K562 (cell line): ENCODE measurements at regions not wholly inside any gene's neighbourhood (a gene's known extent, or its start where the extent isn't known, plus 50 kb on each side); places are given as distances from the start of the nearest gene placed in this dataset.

Experiments used
- ATAC-seq: fragments of 200-7000 bp; cut with Tn5 transposase; 3 replicates; pipeline ENCODE4 v1.9.1; 2020; ENCODE audit warnings: moderate library complexity
- BruUV-seq: library from RNA; stranded (reverse); fragments of 400-500 nt; replicated peaks from 2 replicates; lab custom pipeline; 2021; lab: Mats Ljungman, UMichigan
- CTCF ChIA-PET: fragments of 300-600 bp; formaldehyde crosslinking; extraction: SDS; loops from one replicate; lab custom pipeline; 2021; ENCODE audit warnings: low intra/inter-chr PET ratio; lab: Yijun Ruan, JAX
- POLR2A ChIA-PET: fragments of 300-600, 350-650 bp; sonication (Branson Sonifier 250); formaldehyde crosslinking; extraction: SDS; loops from one replicate; lab custom pipeline; 2021; ENCODE audit warnings: antibody characterized with exemption, inconsistent platforms; lab: Yijun Ruan, JAX
- DNase-seq, 4 experiments: peaks; one replicate each; pipeline versions ENCODE4 v3.0.0 to v3.0.0-alpha.2; 2011 to 2018; ENCODE audit warnings: low spot score in 3 of 4, mixed read lengths in 3 of 4; ENCODE audit errors: extremely low read depth in 1 of 4
- FAIRE-seq: peaks from 2 replicates; lab custom pipeline; 2011; peaks lifted over from hg19 to GRCh38; lab: Jason Lieb, UNC
- H2AFZ ChIP-seq: 2 replicates; pipeline ENCODE4 v1.6.0; 2011; ENCODE audit warnings: low read depth, low read length, control low read depth, inconsistent platforms
- H3K27ac ChIP-seq: fragments of 200-600 bp; 3 replicates; pipeline ENCODE4 v1.8.0; 2011; ENCODE audit warnings: low read depth, mild to moderate bottlenecking, control low read depth, inconsistent platforms, low read length, moderate library complexity, mixed read lengths; ENCODE audit errors: extremely low read depth
- H3K27me3 ChIP-seq, 2 experiments: fragments of 300-600 bp in 1 of 2; 2 replicates in 1 of 2; 3 replicates in 1 of 2; pipeline versions ENCODE4 v1.6.0 to v1.8.0; 2011; ENCODE audit warnings: inconsistent platforms in 2 of 2, low read length in 2 of 2, mild to moderate bottlenecking in 1 of 2, mixed read lengths in 1 of 2, moderate library complexity in 1 of 2; ENCODE audit not compliant: control insufficient read depth in 2 of 2, insufficient read depth in 2 of 2
- H3K36me3 ChIP-seq: fragments of 300-600 bp; 3 replicates; pipeline ENCODE4 v1.8.0; 2011; ENCODE audit warnings: mild to moderate bottlenecking, low read length, inconsistent platforms; ENCODE audit not compliant: control insufficient read depth, insufficient read depth
- H3K4me1 ChIP-seq, 2 experiments: fragments of 200-600 bp in 1 of 2; replicated peaks in 1 of 2; 2 replicates in 1 of 2; 3 replicates in 1 of 2; pipeline versions ENCODE4 v1.5.1 to v1.8.0; 2011; ENCODE audit warnings: inconsistent platforms in 2 of 2, low read length in 2 of 2, mild to moderate bottlenecking in 1 of 2, mixed read lengths in 1 of 2, moderate library complexity in 1 of 2; ENCODE audit not compliant: control insufficient read depth in 2 of 2, insufficient read depth in 2 of 2
- H3K4me2 ChIP-seq: 2 replicates; pipeline ENCODE4 v1.6.1; 2011; ENCODE audit warnings: low read length, control low read depth, inconsistent platforms, mixed read lengths; ENCODE audit not compliant: insufficient read depth
- H3K4me3 ChIP-seq: fragments of 200-600 bp; sonication (generic), shearing (Covaris generic); 2 replicates; pipeline ENCODE4 v1.5.1; 2016; ENCODE audit warnings: control low read depth, inconsistent platforms
- H3K79me2 ChIP-seq: fragments of 200-600 bp; 3 replicates; pipeline ENCODE4 v1.8.0; 2011; ENCODE audit warnings: low read length, inconsistent platforms; ENCODE audit not compliant: control insufficient read depth, insufficient read depth
- H3K9ac ChIP-seq, 2 experiments: 2 replicates each; pipeline versions ENCODE4 v1.6.0 to v1.6.1; 2011; ENCODE audit warnings: low read depth in 2 of 2, low read length in 2 of 2, control low read depth in 1 of 2, inconsistent platforms in 1 of 2, mild to moderate bottlenecking in 1 of 2, mixed read lengths in 1 of 2; ENCODE audit not compliant: insufficient read depth in 1 of 2
- H3K9me1 ChIP-seq: one replicate; pipeline ENCODE4 v1.6.0; 2011; ENCODE audit warnings: inconsistent platforms, mild to moderate bottlenecking, low read length, moderate library complexity; ENCODE audit not compliant: control insufficient read depth, insufficient read depth
- H3K9me3 ChIP-seq: replicated peaks from 2 replicates; pipeline ENCODE4 v1.5.1; 2011; ENCODE audit warnings: low read depth, low read length, inconsistent platforms; ENCODE audit not compliant: control insufficient read depth, insufficient read depth
- H4K20me1 ChIP-seq: replicated peaks from 2 replicates; pipeline ENCODE4 v1.6.1; 2011; ENCODE audit warnings: low read length, inconsistent platforms, mixed read lengths; ENCODE audit not compliant: control insufficient read depth, insufficient read depth
- CHD4 ChIP-seq: fragments of 200-600 bp; sonication (generic); IDR thresholded peaks from 3 replicates; pipeline ENCODE4 v1.6.1; 2012; ENCODE audit warnings: low read depth, mild to moderate bottlenecking, mixed read lengths, low read length, inconsistent platforms; ENCODE audit not compliant: insufficient read depth, insufficient replicate concordance, poor library complexity, severe bottlenecking
- DACH1 ChIP-seq: fragments of 450-650 bp; IDR thresholded peaks from 2 replicates; pipeline ENCODE4 v1.6.1; 2018; ENCODE audit not compliant: partially characterized antibody
- HOXB6 ChIP-seq: fragments of 250-450 bp; sonication (Bioruptor Pico); IDR thresholded peaks from 2 replicates; pipeline ENCODE4 v1.5.1; 2022; ENCODE audit warnings: mild to moderate bottlenecking, borderline replicate concordance
- RFX7 ChIP-seq: fragments of 250-450 bp; sonication (Bioruptor Pico); IDR thresholded peaks from 2 replicates; pipeline ENCODE4 v1.5.1; 2021; ENCODE audit warnings: mild to moderate bottlenecking
- YY1 ChIP-seq, 3 experiments: IDR thresholded peaks; 2 replicates each; pipeline ENCODE4 v1.6.1; 2011; ENCODE audit warnings: low read length in 2 of 3, mild to moderate bottlenecking in 2 of 3, moderate library complexity in 2 of 3, borderline replicate concordance in 1 of 3, control low read depth in 1 of 3, low read depth in 1 of 3; ENCODE audit not compliant: insufficient read depth in 3 of 3, insufficient replicate concordance in 2 of 3, control insufficient read depth in 1 of 3, insufficient read length in 1 of 3; ENCODE audit errors: extremely low read depth in 1 of 3
- WGBS: fragments of 100-300 bp; shearing (Covaris generic); methylation state at CpG from one replicate; pipeline ENCODE4 v1.1.6; 2016; ENCODE audit warnings: low coverage, mixed read lengths; ENCODE audit not compliant: insufficient coverage; ENCODE audit errors: missing lambda C conversion rate; 5-methylcytosine and 5-hydroxymethylcytosine counted together
- in situ Hi-C: fragments of 300-500 bp; cut with MboI; formaldehyde crosslinking; loops from 4 replicates; pipeline ENCODE4 v1.15.0; 2018; ENCODE audit warnings: inconsistent platforms, mixed read lengths
- intact Hi-C: fragments of 100-400 bp; cut with micrococcal nuclease; formaldehyde crosslinking; loops from 2 replicates; pipeline ENCODE4 v1.14.2; 2022
- TF ChIP-seq, protein P1 (sequence below), 2 experiments: fragments of 450-650 bp; formaldehyde crosslinking in 1 of 2; IDR thresholded peaks; 2 replicates each; pipeline versions ENCODE4 v1.4.0 to v1.6.1; 2014 to 2020; ENCODE audit warnings: mild to moderate bottlenecking in 2 of 2, borderline replicate concordance in 1 of 2, low read depth in 1 of 2

DNA sequence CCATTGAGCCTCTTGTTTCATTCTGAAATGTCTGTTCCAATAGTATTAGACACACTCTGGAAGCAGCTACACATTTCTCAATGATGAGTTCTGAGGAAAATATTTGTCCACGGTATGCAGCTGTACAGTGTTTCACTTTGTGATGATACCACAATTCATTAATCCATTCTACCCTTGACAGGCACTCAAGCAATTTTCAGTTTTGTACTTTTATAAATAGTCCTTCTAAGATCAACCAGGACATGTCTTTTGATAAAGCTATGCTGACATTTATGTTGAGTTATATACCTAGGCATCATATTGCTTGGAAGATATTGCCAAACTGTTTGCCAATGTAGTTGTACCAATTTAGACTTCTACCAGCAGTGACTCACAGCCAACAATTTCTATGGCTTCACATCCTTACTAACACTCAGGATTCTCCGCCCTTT is 165.1 kb upstream of the COL8A1 start:
- Histone ChIP-seq H3K9me3 (no peaks in the 10 kb centered on the region), H3K79me2 (no peaks in the 10 kb centered on the region), H3K9me1 (no peaks in the 10 kb centered on the region), H2AFZ (no peak overlapping the region), H3K4me3 (no peak overlapping the region), H3K36me3 (no peaks in the 10 kb centered on the region), H3K4me1 (no peaks in the 10 kb centered on the region), H3K4me2 (no peak overlapping the region), H3K27ac (no peak overlapping the region), H3K27me3 (no peaks in the 10 kb centered on the region), H3K9ac (no peak overlapping the region), H4K20me1 (no peaks in the 10 kb centered on the region)
- intact Hi-C loops = no loop called here
- TF ChIP-seq DACH1 (no peak), RFX7 (CRISPR knock-in tag) (no peak), HOXB6 (CRISPR knock-in tag) (no peak), YY1 (IDR thresholded peaks at IDR 0.05; ENCODE audit: borderline replicate concordance in 1 of 3, control insufficient read depth in 1 of 3, extremely low read depth in 1 of 3, insufficient read depth in 3 of 3, insufficient read length in 1 of 3, insufficient replicate concordance in 2 of 3, low read depth in 1 of 3, low read length in 2 of 3) (no peak), CHD4 (no peak)
- TF ChIP-seq, protein P1, sequence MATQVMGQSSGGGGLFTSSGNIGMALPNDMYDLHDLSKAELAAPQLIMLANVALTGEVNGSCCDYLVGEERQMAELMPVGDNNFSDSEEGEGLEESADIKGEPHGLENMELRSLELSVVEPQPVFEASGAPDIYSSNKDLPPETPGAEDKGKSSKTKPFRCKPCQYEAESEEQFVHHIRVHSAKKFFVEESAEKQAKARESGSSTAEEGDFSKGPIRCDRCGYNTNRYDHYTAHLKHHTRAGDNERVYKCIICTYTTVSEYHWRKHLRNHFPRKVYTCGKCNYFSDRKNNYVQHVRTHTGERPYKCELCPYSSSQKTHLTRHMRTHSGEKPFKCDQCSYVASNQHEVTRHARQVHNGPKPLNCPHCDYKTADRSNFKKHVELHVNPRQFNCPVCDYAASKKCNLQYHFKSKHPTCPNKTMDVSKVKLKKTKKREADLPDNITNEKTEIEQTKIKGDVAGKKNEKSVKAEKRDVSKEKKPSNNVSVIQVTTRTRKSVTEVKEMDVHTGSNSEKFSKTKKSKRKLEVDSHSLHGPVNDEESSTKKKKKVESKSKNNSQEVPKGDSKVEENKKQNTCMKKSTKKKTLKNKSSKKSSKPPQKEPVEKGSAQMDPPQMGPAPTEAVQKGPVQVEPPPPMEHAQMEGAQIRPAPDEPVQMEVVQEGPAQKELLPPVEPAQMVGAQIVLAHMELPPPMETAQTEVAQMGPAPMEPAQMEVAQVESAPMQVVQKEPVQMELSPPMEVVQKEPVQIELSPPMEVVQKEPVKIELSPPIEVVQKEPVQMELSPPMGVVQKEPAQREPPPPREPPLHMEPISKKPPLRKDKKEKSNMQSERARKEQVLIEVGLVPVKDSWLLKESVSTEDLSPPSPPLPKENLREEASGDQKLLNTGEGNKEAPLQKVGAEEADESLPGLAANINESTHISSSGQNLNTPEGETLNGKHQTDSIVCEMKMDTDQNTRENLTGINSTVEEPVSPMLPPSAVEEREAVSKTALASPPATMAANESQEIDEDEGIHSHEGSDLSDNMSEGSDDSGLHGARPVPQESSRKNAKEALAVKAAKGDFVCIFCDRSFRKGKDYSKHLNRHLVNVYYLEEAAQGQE (IDR thresholded peaks at IDR 0.05; ENCODE audit: borderline replicate concordance) = no peak
- TF ChIP-seq, protein P1 (CRISPR knock-in tag; IDR thresholded peaks at IDR 0.05; ENCODE audit: low read depth) = no peak
- DNase-seq = no peak
- CTCF ChIA-PET = no interaction called here
- 0% methylated on average over 2 of the region's 2 CpGs for WGBS
- in situ Hi-C loops = no loop called here
- no peak for ATAC-seq
- POLR2A ChIA-PET = interaction anchor here (0.6 kb wide), 1 partner anchor 234 kb away, joined by 3 read pairs; no protein-coding TSS in a partner anchor
- no peak for FAIRE-seq
- BruUV-seq = no TSS peak
